CD4-positive, alpha-beta T cell treated with Interleukin-6 at 100 ng/mL for 8 hours (primary cell): ENCODE measurements at regions not wholly inside any gene's neighbourhood (a gene's known extent, or its start where the extent isn't known, plus 50 kb on each side); places are given as distances from the start of the nearest gene placed in this dataset.
"Not testable (repeated sequence)": the region's sequence is repeated elsewhere in the genome, so short reads cannot be mapped to it uniquely, and the experiment has no call there.

Source experiments
- DNase-seq: peaks from one replicate; pipeline ENCODE4 v3.0.0-alpha.2; 2020; ENCODE audit warnings: mixed read lengths, low spot score

GRCh38 chr2:75432761-75433361 is 127.9 kb downstream of the EVA1A start:
- DNase-seq = no peak

- DNase-seq = no peak
These were observed 129.0 kb downstream of the EVA1A start for GRCh38 chr2:75431763-75432162.

GRCh38 chr2:75431276-75431675 is 129.5 kb downstream of the EVA1A start:
- DNase-seq = no peak

- not testable (repeated sequence) for DNase-seq
These were observed 130.3 kb downstream of the EVA1A start for GRCh38 chr2:75430449-75430848.

- DNase-seq = no peak
These were observed 131.9 kb downstream of the EVA1A start for GRCh38 chr2:75428646-75429443.

DNA sequence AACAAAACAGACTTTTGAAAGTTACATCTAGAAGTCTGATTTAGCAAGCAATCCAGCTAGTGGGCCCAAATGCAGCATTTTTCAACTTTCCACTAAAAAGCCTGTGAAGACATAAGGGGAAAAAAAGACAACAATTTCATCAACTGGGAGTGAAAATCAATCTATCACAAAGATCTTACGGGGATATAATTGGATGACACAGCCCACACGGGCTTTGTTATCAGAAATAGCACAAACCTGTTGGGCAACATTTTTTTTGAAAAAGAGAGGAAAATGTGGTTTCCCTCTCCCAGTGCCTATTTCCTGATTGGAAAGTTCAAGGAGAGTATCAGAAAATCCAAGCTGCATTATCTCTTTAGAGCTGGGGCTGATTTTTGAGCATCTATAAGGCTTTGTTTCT is 132.7 kb downstream of the EVA1A start:
- no peak for DNase-seq

GRCh38 chr2:75424936-75425619 is 135.7 kb downstream of the EVA1A start:
- DNase-seq = no peak

DNA sequence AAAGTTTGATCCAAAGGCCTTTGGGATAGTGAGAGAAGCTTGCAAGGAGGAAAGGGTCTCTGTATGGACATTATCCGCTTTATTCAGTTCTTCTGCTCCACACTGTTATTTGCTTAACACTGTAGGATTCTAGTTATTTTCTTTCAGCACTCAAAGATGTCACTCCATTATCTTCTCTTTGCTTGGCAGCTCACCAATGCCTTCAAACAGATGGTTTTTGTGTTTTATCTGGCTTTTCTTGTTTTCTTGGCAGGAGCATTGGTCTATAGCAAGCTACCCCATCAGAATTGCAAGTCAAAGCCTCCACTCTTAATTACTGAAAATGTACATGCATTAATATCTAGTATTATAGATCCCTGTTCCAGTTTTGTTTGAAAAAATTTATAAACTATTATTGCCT is 138.8 kb downstream of the EVA1A start:
- DNase-seq = no peak

DNA sequence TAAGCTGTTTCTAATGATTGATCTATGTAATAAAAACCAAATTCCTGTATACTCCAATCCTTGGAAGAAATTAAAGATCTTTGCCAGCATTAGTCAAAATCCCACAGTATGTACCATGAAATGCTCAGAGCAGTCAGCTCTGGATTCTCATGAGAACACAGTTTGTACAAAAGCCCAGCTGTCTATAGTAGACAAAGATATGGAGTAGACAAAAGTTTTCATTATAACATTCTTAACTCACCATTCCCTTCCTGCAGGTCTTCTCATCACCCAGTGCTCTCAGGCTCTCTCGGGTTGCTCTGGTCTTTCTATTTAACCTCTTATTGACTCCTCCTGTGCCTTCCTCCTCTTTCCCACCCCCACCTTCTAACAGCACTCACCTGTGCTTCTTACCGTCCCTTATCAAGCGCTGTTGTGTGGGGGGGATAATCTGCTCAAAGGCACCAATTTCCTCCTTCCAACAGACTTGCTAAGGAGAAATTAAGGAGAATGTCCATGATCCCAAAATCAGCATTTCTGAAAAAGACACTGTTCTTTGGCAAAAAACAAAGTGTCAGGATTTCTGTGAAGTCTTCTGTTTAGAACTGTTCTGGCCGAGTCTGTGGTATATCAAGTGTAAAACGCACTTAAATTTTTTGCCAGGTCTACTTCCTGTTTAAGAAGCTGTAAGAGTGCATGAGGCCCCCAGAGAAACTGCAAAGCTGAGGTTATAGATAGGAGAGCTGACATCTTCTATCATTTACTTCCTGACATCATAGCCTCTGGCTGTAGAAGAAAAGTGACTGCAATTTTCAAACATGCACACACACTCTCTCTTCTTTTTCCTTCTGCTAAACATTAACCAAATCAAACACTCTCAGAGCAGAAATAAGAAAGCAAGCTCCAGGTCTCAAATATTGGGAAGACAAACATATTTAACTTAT is 144.1 kb downstream of the EVA1A start:
- peak; percentile 12 for DNase-seq

DNA sequence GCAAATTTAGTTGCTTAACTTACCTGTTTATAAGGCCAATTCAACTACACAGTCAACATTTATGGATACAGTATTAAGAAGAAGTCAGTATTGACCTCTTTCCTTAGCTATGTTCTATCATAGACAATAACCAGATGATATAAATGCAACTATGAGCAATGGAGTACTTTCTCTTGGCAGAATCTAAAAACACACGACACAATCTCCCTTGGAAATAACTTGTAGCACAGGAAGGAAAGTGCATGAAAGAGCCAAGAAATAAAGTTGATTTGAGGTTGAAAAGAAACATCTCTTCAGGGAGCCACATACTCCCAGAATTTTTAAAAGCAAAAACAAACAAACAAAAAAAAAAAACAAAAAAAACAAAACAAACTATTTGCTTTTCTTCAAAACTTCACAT is 145.0 kb downstream of the EVA1A start:
- DNase-seq = no peak

- no peak for DNase-seq
These were observed 145.6 kb downstream of the EVA1A start for GRCh38 chr2:75415111-75415626.

DNA sequence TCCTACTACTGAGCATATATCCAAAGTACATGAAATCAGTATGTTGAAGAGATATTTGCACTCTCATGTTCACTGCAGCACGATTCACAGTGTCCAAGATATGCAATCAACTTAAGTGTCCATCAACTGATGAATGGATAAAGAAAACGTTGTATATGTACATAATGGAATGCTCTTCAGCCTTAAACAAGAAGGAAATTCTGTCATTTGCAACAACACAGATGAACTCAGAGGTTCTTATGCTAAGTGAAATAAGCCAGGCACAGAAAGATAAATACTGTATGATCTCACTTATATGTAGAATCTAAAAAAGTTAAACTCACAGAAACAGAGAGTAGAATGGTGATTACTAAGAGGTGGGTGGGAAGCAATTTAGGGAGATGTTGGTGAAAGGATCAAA is 149.2 kb downstream of the EVA1A start:
- no peak for DNase-seq

- DNase-seq = no peak
These were observed 150.0 kb downstream of the EVA1A start for GRCh38 chr2:75410702-75411101.

GRCh38 chr2:75408771-75409170 is 152.0 kb downstream of the EVA1A start:
- DNase-seq = no peak

- no peak for DNase-seq
These were observed 153.7 kb downstream of the EVA1A start for GRCh38 chr2:75407038-75407530.

GRCh38 chr2:75406131-75406581 is 154.6 kb downstream of the EVA1A start:
- no peak for DNase-seq

- DNase-seq = no peak
These were observed 155.7 kb downstream of the EVA1A start for GRCh38 chr2:75405000-75405399.

GRCh38 chr2:75403991-75404428 is 156.7 kb downstream of the EVA1A start:
- peak; percentile 22 for DNase-seq

DNA sequence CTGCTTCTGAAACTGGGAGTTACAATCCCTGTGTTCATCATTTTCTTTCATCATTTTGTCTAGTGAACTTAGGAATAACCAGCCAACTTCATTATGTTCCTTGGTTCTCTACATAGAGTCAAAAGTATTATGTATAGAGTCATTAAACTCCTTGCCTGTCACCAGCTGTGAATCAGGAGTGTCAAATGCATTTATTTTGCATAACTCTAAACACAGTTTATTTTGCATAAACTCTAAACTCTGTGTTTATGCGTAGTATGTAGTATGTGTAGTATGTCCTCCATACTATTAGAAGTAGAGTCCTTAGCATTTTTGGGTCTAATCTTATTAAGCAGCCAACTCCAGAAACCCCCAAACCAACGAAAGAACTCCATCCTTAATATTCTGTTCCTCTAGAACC is 164.4 kb downstream of the EVA1A start:
- no peak for DNase-seq

- not testable (repeated sequence) for DNase-seq
These were observed 166.0 kb downstream of the EVA1A start for GRCh38 chr2:75394764-75395163.

DNA sequence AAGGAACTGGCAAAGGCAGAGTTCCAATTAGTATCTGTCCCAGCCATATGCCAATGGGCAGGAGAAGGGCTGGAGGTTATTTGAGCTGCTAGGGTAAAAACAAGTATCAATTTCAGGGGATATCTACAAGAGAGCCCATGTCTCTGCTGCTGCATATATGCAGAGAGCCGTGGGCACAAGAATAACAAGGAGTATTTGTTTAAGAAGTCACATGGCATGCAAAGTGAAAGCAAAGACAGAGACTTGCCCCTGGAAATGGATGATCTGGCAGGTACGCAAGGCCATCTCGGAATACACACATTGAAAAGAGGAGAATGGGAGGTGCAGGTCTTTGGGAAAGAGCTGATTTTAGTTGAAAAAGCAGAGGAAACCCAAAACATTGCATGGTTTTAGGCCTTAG is 170.6 kb downstream of the EVA1A start:
- no peak for DNase-seq

DNA sequence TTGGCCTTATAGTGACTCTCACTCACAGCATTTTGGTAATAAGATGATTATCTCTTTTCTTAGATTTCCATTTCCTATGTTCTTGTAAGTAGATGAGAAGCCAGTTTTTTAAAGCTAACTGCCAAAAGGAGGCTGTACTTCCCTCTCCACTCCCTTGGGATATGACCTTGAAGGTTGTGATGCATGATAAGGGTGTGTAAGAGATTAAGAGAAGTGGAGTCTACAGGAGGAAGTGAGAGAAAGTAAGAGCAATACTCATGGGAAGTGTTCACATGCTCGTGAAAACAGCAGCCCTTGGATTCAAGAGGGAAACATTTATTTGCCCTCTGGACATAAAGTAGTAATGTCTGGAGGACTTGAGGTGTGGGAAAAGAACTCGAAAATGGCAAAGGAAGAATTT is 171.5 kb downstream of the EVA1A start:
- no peak for DNase-seq
